GM13977 (cell line): ENCODE measurements at regions not wholly inside any gene's neighbourhood (a gene's known extent, or its start where the extent isn't known, plus 50 kb on each side); places are given as distances from the start of the nearest gene placed in this dataset.

Experiments
- DNase-seq: peaks from one replicate; pipeline ENCODE4 v3.0.0; 2012; ENCODE audit warnings: low spot score
- in situ Hi-C: fragments of 300-500 bp; cut with MboI; formaldehyde crosslinking; loops from one replicate; pipeline ENCODE4 v1.12.0; 2022; ENCODE audit warnings: low sequenced_read_pairs, low pct_unique_long_range_greater_than_20kb, mixed read lengths, inconsistent platforms; ENCODE audit not compliant: unreplicated experiment
- TF ChIP-seq, protein P1 (sequence below): IDR thresholded peaks from 2 replicates; pipeline ENCODE4 v1.5.1; 2012; ENCODE audit warnings: mild to moderate bottlenecking, control low read depth; ENCODE audit not compliant: insufficient read depth; ENCODE audit errors: extremely low read depth, missing control alignments

- TF ChIP-seq, protein P1, sequence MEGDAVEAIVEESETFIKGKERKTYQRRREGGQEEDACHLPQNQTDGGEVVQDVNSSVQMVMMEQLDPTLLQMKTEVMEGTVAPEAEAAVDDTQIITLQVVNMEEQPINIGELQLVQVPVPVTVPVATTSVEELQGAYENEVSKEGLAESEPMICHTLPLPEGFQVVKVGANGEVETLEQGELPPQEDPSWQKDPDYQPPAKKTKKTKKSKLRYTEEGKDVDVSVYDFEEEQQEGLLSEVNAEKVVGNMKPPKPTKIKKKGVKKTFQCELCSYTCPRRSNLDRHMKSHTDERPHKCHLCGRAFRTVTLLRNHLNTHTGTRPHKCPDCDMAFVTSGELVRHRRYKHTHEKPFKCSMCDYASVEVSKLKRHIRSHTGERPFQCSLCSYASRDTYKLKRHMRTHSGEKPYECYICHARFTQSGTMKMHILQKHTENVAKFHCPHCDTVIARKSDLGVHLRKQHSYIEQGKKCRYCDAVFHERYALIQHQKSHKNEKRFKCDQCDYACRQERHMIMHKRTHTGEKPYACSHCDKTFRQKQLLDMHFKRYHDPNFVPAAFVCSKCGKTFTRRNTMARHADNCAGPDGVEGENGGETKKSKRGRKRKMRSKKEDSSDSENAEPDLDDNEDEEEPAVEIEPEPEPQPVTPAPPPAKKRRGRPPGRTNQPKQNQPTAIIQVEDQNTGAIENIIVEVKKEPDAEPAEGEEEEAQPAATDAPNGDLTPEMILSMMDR = no peak
- in situ Hi-C loops = no loop called here
- DNase-seq = no peak
Observed at GRCh38 chr7:32264702-32265284, 194.6 kb upstream of the PDE1C start.

DNA sequence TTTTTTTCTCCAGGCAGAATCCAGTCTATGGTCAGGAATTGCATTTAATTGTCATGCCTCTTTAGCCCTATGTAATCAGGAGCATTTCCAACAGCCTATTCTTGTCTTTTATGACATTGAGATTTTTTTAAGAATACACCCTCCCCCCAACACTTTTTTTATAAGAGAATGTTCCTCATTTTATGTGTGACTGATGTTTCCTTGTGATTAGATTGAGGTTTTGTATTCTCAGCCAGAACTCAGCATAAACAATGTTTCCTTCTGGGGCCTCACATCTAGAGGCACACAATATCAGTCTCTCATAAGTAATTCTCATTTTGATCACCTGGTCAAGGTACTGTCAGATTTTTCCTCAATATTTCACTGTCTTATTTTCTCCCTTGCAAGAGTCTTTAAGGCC, 193.4 kb upstream of the PDE1C start:
- TF ChIP-seq, protein P1 = no peak
- in situ Hi-C loops = no loop called here
- DNase-seq = no peak

DNA sequence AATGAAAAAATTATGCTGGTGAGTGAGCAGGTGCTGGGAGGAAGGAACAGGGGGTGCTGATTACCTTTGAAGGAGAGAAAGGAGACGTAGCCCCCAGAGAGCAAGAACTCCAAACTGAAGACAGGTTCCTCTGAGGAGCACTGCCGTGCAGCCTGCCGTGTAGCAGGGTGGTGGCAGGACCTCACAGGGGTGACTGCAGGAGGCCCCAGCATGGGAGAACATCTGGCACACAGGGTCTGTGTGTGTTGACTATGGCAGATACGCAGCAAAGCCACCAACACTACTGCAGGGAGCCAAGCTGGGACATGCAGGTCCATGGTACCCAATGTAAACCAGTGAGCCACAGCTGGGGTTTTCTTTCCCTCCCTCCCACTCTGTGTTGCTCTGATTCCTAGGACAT, 192.1 kb upstream of the PDE1C start:
- TF ChIP-seq, protein P1 = no peak
- in situ Hi-C loops = no loop called here

DNA sequence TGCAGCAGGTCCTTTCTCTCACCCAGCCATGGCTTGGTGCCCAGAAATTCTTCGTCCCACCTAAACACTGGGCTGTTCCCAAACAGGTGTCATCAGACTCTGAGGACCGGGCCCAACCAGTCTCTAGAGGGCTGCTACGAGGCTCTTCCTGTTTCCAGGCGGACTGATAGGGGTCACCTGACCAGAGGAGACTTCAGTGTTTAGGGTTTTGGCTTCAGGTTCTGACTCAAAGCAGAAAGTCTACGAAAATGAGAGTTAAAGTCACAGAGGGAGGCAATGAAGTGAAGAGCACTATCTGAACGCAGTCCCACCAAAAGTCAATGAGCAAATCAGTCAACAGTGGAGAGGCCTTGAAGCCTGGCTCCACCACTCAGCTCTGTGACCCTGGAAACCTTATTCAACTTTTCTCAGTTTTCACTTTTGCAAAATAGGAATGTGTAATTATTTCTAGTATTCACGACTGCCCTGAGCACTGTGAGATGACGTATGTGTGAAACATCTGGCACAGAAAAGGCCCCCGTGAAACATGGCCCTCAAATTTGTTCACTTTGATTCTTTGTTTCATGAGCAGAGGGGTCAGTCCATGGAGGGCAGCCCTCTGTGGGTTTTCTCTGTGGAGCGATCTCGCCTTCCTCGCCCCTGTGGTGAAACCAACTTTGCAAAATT, 189.9 kb upstream of the PDE1C start:
- in situ Hi-C loops = no loop called here
- TF ChIP-seq, protein P1 = no peak
- DNase-seq = peak; percentile 56

More for the DNA sequence above, 192.1 kb upstream of the PDE1C start:
- no peak for DNase-seq

- DNase-seq = no peak
- in situ Hi-C loops = no loop called here
- TF ChIP-seq, protein P1 = no peak
Observed at GRCh38 chr7:32258265-32258664, 188.1 kb upstream of the PDE1C start.

DNA sequence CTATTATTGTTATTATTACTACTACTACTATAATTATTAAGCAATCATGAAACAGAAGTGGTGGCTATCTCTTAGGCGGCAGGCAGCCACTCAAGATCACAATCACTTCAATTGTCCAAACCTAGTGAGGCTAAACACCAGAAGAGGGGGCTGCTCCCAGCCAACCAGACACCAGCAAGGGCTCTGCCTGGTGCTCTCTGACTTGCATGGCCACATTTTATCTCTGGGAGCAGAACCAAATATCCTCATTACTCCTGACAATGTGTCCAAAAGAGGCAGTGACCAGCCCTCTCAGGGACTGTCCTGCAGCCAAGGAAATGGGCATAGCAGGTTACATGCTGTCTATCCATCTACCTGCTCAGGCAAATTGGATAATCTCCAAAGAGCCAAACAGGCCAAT, 187.4 kb upstream of the PDE1C start:
- TF ChIP-seq, protein P1 = no peak
- DNase-seq = no peak
- in situ Hi-C loops = no loop called here
